ENCODE measurements at regions not wholly inside any gene's neighbourhood (a gene's known extent, or its start where the extent isn't known, plus 50 kb on each side); places are given as distances from the start of the nearest gene placed in this dataset.

- TF ChIP-seq CTCF (IDR thresholded peaks at IDR 0.05) (no peak), ZFX (IDR thresholded peaks at IDR 0.05; ENCODE audit: borderline replicate concordance) (no peak)
Observed at GRCh38 chr4:176540814-176541213, 221.0 kb downstream of the SPCS3 start.
